ENCODE measurements at regions not wholly inside any gene's neighbourhood (a gene's known extent, or its start where the extent isn't known, plus 50 kb on each side); places are given as distances from the start of the nearest gene placed in this dataset.

- no peak for TF ChIP-seq EP300 (IDR thresholded peaks at IDR 0.05)
- no peak for TF ChIP-seq POLR2AphosphoS5 (IDR thresholded peaks at IDR 0.05)
- TF ChIP-seq CTCF (IDR thresholded peaks at IDR 0.05): no peak
These were observed 159.4 kb upstream of the S1PR3 start for GRCh38 chr9:88831713-88832407.

Data from suprapubic skin (tissue), 4 donors.